Islet precursor cell (in vitro differentiated cells): ENCODE measurements at regions not wholly inside any gene's neighbourhood (a gene's known extent, or its start where the extent isn't known, plus 50 kb on each side); places are given as distances from the start of the nearest gene placed in this dataset.
A peak's percentile ranks its signal among the peaks of the same experiment; 100 is the strongest.

Source experiments
- DNase-seq: peaks from one replicate; pipeline ENCODE4 v3.0.0-alpha.2; 2018

DNA sequence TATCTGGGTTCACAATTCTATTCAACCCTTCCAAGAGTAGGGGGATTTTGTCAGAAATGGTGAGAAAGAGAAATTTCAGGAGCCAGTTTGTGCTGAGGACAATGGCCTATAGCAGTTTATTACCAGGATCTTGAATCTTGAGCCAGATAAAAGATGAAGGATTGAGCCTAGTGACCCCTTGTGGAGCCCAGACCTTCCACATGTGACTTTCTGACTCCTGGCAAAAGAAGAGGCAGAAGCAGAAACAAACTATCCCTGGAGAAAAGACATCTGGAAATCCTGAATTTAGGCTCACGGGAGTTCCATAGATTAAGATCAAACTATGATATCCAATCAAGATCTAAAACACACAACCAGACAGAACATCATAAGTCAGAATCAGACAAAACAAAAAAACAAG, 60.9 kb upstream of the CHRM2 start:
- DNase-seq: no peak

DNA sequence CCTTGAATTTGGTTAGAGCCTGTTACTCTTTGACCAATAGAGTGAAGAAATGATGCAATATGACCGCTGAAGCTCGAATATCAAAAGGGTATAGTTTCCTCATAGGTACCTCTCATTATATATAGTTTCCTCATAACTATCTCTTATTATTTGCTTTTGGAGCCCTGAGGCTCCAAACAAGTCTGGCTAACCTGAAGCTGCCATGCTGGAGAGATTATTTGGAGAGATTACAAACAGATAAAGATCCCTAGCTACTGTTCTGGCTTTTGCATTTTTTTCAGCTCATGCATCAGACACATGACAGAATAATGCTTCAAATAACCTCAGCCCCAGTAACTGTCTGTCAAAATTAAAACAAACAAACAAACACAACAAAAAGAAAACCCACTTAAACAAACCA, 65.4 kb upstream of the CHRM2 start:
- no peak for DNase-seq

DNA sequence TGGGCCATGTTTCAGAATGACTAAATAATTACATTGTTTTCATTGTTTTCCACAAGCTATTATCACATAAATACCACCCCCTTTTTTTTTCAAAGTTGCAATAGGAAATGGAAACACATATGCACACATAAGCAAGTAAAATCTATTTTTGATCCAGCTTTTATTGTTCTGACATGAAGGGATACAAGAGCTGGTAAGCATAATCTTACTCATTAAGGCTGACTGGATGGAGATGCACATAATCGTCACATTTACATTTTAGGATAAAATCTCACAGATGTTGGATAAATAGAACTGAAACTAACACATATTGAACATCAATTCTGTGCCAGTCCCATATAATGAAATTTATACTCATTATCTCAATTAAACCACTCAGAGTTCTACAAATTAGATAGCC, 84.5 kb upstream of the CHRM2 start:
- no peak for DNase-seq

DNA sequence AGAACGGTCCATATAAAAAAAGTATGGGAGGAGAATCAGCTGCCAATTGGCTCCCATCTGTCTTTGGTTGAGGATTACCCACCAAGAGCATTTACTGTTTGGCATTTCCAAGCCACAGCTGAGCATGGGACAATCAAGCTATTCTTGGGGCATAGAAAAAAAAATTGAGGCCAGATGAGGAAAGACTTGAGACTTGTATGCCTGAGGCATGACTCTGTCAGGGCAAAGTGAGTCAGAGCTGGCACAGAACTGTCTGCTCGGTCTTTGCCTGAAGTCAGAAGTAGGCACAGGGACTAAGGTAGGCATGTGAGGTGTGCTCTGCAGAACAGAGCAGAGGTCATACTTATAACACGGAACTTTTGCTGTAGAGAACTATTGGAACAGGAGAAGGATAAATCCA, 126.5 kb upstream of the CHRM2 start:
- DNase-seq: no peak

DNA sequence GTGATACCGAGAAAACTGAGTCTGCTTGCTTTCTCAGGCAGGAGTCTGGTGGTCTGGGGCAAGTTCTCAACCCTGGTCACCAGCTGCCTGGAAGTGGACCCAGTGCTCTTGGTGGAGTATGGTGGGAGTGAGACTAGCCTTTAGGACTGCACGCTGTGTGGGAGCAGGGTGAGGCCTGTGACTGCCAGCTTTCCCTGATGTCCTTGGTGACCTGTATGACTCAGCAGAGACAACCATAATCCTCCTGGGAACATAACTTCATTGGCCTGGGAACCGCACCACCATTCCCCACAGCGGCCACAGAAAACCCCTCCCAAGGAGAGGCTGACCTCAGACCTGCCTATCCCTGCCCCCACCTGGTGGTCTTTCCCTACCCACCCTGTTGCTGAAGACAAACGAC, 139.5 kb upstream of the CHRM2 start:
- DNase-seq: no peak

DNA sequence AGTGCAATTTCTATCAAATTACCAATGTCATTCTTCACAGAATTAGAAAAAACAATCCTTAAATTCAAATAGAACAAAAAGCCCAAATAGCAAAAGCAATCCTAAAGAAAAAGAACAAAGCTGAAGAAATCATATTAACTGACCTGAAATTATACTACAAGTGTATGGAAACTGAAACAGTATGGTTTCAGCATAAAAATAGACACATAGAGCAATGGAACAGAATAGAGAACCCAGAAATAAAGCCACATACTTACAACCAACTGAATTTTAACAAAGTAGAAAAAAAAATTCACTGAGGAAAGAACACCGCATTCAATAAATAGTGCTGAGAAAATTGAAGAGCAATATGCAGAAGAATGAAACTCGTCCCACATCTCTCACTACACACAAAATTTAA, 142.0 kb upstream of the CHRM2 start:
- DNase-seq: no peak

DNA sequence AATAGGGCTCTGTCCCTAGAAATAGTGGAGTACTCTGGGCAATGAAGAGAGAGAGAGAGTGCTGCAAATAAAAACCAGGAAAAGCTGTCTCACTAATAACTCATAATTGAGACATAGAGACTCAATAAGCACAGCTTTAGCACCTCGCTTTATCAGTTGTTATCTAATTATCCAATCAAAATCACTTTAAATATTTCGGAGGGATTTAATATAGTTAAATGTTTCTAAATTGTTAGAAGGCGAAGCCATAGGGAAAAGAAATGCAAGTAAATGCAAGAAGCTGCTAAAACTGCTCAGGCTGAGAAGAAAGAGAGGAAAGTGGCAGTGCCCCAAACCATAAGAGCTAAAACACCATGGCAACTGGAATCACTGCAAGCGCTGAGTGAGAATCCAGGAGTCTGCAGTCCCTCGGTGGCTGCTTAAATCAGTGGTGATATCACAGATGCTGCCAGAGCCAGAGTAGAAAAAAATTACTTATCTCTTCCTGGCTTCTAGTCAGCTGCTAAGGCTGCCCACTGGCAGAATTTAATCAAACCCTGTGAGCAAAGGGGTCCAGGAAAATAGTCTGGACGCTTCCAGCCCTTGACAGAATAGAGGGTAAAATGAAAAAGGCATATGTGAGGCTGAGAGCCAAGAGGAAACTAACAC, 150.4 kb upstream of the CHRM2 start:
- no peak for DNase-seq

DNA sequence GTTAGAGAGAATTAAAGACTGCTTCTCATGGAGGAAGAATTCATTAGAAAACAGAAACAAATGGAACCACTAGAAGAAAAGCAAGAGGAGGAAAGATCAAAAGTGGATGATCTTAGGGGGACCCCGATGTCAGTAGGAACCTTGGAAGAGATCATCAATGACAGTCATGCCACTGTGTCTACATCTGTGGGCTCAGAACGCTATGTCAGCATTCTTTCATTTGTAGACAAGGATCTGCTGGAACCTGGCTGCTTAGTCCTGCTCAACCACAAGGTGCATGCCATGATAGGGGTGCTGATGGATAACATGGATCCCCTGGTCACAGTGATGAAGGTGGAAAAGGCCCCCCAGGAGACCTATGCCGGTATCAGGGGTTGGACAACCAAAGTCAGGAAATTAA, 154.4 kb upstream of the CHRM2 start:
- DNase-seq: no peak

DNA sequence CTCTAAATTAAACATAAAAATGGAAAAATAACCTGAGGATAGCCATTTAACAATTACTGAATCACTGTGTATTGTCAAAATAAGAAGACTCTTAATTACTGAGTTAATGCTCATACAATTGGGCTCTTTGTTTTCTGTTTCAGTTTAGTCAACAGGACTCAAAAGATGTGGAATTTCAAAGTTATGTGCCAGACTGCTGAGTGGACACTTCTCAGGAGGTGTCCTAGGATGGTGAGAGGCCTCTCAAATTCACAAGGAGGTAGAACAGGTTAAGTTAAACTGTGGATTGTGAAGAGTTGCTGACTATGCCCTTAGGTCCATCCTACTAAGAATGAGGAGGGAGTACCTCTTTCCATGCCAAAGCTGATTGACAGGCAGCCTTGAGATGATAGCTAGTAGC, 157.7 kb upstream of the CHRM2 start:
- no peak for DNase-seq

DNA sequence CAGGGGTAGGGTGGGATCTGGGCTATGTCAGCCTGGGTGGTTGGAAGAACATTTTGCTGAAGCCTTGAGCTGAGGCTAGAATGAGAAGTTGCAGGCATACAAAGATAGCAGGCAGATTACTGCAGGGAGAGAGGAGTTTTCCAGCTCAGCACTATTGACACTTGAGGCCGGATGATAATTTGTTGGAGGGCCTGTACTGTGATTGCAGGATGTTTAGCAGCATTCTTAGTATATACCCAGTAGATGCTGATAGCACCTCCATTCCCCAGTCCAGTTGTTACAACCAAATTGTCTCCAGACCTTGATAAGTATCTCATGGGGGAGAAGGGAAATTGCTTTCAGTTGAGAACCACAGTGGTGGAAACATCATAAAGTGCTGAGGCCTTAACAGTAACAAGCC, 158.6 kb upstream of the CHRM2 start:
- DNase-seq: peak; percentile 65

DNA sequence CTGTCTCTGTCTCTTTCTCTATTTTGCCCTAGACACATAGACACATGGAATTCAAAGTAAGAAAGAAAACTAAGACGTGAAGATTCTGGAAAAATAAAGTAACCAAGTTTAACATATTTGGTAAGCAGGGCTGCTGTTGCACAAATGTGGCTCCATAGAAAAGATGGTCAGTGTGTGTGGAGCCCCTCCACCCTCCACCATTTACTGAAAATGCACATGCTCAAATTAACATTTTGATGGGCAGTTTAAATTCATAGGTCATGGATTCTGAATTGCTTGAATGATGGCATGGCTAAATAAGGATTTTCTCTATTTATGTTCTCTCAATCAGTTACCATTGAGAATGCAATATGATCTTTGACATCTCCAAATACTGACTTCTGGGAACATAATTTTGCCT, 165.5 kb upstream of the CHRM2 start:
- no peak for DNase-seq

DNA sequence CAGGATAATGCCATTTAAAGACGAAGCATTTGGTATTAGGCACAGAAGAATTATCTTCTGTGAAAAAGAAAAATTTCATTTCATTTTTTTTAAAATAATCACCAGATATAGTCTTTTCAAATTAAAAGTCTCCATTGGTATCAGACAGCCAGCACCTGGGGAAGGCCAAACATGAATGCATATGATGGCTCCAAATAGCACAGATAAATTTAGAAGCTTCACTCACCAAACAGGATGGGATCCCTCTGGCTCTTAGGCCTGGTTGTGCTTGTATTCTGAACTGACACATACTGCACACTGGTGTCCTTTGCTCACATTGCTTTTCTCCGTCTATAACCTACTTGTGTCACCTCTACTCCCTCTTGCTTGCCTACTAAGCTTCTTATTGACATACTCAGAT, 169.5 kb upstream of the CHRM2 start:
- DNase-seq: no peak

DNA sequence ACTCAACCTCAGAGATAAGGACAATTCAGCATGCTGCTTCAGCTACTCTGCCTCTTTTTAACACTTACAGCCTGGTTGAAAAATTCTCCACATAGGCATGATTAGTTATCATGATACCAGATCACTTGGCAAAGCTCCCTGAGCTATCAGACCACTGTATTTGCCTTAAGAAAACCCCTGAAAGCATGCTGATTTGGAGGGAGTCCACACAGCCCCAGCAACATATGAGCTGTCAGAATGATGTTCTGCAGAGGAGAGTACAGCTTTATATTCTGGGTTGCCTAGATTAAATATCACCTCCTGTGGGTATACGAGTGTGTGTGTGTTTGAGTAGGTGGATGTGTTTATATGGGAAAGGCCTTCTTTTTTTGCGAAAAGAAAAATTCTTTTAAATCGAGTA, 170.2 kb upstream of the CHRM2 start:
- DNase-seq: no peak

DNA sequence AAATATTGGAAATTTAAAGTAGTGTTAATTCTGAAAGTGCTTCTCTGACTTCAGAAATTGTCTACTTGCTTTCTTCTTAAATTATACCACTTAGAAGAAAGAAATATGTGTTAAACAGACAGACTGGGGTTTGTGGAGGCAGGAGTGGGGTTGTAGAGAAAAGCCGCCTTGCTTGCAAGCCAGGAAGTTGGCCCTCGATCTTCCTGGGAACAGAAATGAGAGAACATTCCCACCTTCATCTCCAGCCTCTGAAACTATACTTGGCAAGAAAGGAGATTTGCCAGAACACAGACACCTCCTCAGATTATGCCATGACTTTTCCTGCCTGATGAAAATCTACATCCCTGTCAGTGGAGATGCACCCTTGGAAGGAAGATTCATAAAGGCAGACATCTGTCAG, 171.2 kb upstream of the CHRM2 start:
- DNase-seq: no peak

DNA sequence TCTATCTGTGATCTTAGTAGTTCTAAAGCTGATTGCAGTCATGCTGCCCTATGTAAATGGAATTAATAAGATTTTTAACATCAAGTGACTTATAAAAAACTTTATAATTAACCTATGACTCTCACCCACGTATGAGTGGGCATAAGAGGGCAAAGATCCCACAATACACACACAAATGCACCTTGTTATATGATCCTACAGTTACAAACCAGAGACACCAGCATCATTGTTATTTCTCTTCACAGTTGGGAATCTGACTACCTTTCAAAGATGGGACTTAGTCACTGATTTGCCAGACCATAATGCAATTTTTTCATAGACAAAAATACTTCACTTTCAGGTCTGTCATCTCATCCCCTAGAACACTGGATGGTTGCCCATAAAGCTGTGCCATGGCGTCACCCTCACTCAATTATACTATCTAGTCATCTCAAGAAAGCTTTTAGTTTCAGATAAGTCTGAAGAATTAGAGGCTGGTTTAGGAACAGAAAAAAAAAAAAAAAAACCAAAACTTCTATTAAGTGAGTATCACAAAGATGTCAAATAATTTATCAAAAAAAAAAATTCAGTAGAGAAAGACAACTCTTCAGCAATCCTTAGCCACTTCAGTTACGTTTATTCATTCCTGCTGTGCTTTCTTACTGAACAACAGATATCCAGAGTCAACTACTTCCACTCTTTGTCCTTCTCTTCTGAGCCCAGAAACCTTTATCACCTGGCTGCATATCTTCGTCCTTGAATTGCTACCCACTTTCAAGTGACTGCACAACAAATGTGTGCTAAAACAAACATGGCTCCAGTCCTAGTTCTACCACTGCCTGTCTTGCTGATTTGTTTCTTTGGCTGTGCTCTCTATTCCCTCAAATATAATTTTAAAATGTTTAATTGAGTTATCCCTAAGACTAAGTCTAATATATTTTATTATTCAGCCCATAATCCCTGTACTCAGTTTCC, 175.0 kb upstream of the CHRM2 start:
- no peak for DNase-seq

DNA sequence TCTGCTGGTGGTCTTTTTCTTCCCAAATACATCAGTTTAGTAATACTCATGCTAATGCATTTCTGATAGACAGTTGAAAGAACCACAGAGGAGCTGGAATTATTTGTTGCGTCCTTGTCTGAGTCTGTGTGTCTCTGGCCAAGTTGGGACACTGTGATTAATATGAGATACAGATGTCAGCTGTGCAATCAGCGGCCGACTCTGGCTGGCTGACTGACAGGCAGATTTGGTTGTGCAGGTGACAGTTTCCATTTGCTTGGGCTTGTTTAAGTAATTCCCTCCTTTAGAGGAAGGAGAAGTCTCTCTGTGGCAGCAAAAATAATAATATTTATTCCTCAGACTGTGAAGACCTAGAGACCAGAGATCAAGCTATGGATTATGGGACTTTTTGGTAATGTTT, 176.2 kb upstream of the CHRM2 start:
- no peak for DNase-seq

DNA sequence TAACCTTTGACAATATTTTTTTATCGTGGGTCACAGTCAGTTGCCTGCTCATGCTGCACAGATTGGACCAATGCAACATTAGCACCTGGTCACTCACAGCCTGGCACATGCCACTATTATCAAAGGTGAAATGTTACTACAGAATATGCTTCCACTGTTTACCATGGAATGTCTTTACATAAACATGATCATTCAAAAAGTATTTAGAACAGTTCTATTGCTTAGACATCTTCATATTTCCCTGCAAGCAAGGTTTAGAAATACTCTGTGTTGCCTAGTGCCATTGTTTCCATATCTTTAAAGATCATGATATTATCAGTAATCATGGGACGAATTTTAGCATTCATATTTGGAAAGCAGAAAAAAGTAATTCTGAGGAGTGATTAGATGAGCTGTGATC, 179.9 kb upstream of the CHRM2 start:
- DNase-seq: no peak

DNA sequence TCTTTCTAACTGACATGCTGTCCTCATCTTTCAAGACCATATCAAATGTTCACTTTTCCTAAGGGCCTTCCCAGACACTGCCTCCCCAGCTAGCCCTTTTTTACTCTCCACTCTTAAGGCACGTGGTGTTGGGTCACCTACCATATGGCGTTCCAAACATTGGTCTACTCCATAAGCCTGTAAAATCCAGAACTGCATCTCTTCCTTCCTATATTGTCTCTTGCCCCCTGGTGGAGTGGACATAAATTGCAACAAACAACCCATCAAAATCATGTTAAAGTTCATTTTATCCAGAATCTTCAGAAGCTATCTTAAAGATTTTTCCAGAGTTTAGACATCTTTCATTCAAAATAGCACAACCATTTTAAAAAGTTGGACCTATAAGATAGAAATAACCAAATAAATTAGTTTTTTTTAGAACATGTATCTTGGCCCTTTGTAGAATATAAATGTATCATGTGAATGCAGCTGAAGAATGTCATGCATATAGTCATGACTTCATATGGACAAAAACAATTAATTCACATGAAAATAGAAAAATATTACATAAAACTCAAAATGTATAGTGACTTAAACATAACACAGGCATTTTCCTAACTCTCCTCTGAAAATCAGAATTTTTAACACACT, 180.6 kb upstream of the CHRM2 start:
- DNase-seq: no peak

DNA sequence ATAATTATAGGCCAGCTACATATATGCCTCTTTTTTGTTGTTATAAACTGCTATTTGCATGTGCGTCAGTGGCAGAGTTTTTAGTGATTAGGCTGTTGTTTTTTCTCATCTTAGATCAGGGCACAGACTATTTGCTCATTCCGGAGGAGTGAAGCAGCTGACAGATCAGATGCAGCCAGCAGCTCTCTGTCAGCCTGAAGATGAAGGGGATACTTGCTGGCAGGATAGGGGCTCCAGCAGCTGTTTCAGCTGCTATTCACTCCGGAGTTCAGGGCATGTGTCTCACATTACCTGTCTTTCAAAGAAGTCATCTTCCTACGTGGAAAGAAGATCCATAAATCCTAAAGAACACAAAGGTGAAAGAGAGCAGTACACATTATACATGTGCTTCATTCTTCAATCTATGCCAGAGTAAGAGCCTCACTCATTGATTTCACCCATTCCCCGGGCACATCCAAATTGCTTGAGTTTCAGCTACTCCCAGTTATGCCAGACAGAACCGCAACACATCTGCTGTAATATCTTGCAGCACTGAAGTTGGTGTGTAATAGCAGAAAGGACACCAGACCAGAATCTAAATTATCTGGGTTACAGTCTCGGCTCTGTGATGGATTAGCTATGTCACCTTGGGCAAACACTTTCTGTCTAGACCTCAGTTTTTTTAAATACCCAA, 182.8 kb upstream of the CHRM2 start:
- no peak for DNase-seq

DNA sequence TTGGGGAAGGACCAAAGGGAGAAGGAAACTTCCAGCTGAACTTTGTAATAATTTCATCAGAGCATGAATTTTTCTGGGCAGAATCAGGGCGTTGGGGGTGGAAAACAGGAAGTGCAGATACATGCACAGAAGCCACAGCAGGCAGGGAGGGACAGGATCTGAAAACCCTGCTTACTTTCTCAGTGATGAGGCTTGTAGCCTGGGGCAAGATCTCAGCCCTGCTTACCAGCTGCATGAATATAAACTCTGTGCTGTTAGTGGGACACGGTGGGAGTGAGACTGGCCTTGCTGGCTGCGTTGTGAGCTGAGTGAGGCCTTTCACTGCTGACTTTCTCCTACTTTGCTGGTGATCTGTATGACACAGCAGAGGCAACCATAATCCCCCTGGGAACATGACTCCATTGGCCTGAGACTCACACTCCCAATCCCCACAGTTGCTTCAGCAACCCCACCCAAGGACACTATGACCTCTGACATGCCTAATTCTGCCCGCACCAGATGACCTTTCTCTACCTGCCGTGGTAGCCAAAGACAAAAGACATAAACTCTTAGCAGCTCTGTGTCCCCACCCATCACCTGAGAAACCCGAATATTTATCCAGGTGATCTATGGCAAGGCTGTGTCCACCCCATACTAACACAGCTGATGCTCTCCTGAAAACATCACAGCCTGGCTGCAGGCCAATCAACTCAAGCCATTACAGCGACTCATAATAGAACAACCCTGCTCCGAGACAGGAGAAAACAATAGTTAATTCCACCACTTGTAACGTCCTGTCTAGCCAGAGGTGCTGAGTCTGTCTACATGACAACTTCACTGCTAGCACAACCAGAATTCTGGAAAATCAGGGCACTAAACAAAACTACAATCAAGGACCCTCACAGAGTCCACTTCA, 190.7 kb upstream of the CHRM2 start:
- DNase-seq: peak; percentile 90

DNA sequence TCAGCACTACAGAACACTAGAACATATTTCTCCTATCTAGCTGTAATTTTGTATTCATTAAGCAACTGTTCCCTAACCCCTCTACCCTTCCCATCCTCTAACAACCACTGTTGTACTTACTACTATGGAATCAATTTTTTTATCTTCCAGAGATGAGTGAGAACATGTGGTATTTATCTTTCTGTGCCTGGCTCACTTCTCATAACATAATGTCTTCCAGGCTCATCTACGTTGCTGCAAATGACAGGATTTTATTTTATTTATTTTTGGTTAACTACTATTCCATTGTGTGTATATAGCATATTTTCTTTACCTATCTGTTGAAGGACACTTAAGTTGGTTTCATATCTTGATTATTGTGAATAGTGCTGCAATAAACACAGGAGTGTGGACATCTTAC, 200.9 kb upstream of the CHRM2 start:
- DNase-seq: no peak

DNA sequence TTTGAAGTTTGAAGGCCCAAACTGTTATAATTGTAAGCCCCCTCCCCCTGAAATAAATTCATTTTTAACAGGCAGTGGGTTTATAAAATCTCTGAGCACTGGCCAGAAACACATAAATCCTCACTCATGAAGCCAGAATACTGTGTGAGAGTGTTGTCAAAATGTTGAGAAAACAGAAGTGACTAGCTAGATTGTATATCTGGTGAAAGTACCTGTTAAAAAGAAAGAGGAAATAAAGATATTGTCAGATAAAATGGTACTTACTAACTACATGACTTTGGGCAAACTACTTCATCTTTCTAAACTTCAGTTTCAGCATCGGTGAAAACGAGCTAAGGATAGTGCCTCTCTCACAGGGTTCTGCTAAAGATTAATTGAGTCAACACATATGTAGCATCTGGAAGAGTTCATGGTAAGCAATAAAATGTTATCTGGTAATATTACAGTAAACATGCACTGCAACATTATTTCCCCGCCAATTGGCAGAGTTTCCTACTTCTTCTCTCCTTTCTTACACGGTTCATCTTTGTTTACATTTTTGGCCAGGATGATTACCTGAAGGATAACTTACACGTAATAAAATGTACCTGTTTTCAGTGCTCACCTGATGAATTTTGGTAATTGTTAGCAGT, 202.5 kb upstream of the CHRM2 start:
- DNase-seq: no peak
